Panc1 (cell line): ENCODE measurements at regions not wholly inside any gene's neighbourhood (a gene's known extent, or its start where the extent isn't known, plus 50 kb on each side); places are given as distances from the start of the nearest gene placed in this dataset.

ENCODE experiments used
- ATAC-seq: fragments of 200-7000 bp; cut with Tn5 transposase; 2 replicates; pipeline ENCODE4 v1.9.1; 2020; ENCODE audit warnings: mild to moderate bottlenecking, moderate library complexity
- BruUV-seq: library from RNA; stranded (reverse); fragments of 400-500 nt; replicated peaks from 2 replicates; lab custom pipeline; 2021; lab: Mats Ljungman, UMichigan
- CTCF ChIA-PET: fragments of 300-600 bp; sonication (Branson Sonifier 250); formaldehyde crosslinking; loops from one replicate; lab custom pipeline; 2022; ENCODE audit warnings: antibody characterized with exemption; lab: Charles Lee
- POLR2A ChIA-PET: fragments of 300-600 bp; sonication (Branson Sonifier 250); formaldehyde crosslinking; loops from one replicate; lab custom pipeline; 2022; ENCODE audit warnings: antibody characterized with exemption; lab: Charles Lee
- DNase-seq: peaks from one replicate; pipeline ENCODE4 v3.0.0-alpha.2; 2010; ENCODE audit warnings: low read depth, low spot score
- H3K27ac ChIP-seq: 2 replicates; pipeline ENCODE4 v1.5.1; 2011; ENCODE audit warnings: mild to moderate bottlenecking, low read length, inconsistent platforms
- H3K27me3 ChIP-seq: fragments of 200-500 bp; sonication (Bioruptor generic); 2 replicates; pipeline ENCODE4 v1.6.0; 2014; ENCODE audit warnings: low read length, inconsistent platforms; ENCODE audit not compliant: control insufficient read depth, insufficient read depth
- H3K36me3 ChIP-seq: fragments of 200-500 bp; sonication (Bioruptor generic); 2 replicates; pipeline ENCODE4 v1.5.1; 2014; ENCODE audit warnings: inconsistent platforms, mild to moderate bottlenecking, low read length, moderate library complexity; ENCODE audit not compliant: control insufficient read depth, insufficient read depth
- H3K4me1 ChIP-seq: 2 replicates; pipeline ENCODE4 v1.5.1; 2011; ENCODE audit warnings: inconsistent platforms, mild to moderate bottlenecking, low read length, moderate library complexity; ENCODE audit not compliant: control insufficient read depth, insufficient read depth
- H3K4me3 ChIP-seq, 2 experiments: 2 replicates each; pipeline ENCODE4 v1.5.1; 2011 to 2012; ENCODE audit warnings: low read depth in 2 of 2, low read length in 2 of 2, mild to moderate bottlenecking in 2 of 2, inconsistent platforms in 1 of 2, moderate library complexity in 1 of 2
- H3K9me3 ChIP-seq: fragments of 200-500 bp; sonication (Bioruptor generic); 2 replicates; pipeline ENCODE4 v1.5.1; 2014; ENCODE audit warnings: low read depth, mild to moderate bottlenecking, inconsistent platforms, low read length, moderate library complexity; ENCODE audit not compliant: control insufficient read depth, insufficient read depth
- CTCF ChIP-seq: fragments of 450-650 bp; IDR thresholded peaks from 2 replicates; pipeline ENCODE4 v1.5.1; 2017; ENCODE audit warnings: mild to moderate bottlenecking
- POLR2AphosphoS5 ChIP-seq: IDR thresholded peaks from 2 replicates; pipeline ENCODE4 v1.6.1; 2012; ENCODE audit warnings: mild to moderate bottlenecking, low read depth, low read length, moderate library complexity
- REST ChIP-seq, 2 experiments: IDR thresholded peaks; 2 replicates each; pipeline ENCODE4 v1.6.1; 2011 to 2012; ENCODE audit warnings: low read depth in 2 of 2, control low read depth in 1 of 2, low read length in 1 of 2, mild to moderate bottlenecking in 1 of 2, moderate library complexity in 1 of 2; ENCODE audit not compliant: insufficient read depth in 1 of 2
- SIN3A ChIP-seq: IDR thresholded peaks from 2 replicates; pipeline ENCODE4 v1.6.1; 2012; ENCODE audit warnings: low read depth, mild to moderate bottlenecking, low read length, moderate library complexity, borderline replicate concordance; ENCODE audit not compliant: insufficient read depth
- TCF7L2 ChIP-seq: IDR thresholded peaks from 2 replicates; pipeline ENCODE4 v1.6.1; 2011; ENCODE audit warnings: mild to moderate bottlenecking, low read depth, low read length, inconsistent platforms
- in situ Hi-C: cut with HindIII; loops from 2 replicates; pipeline ENCODE4 v1.10.0; 2016; ENCODE audit warnings: low sequenced_read_pairs, low pct_unique_long_range_greater_than_20kb
- intact Hi-C: fragments of 100-400 bp; cut with micrococcal nuclease; formaldehyde crosslinking; loops from one replicate; pipeline ENCODE4 v1.10.0; 2022; ENCODE audit not compliant: unreplicated experiment

GRCh38 chr10:100670828-100671479 lies 74.4 kb upstream of the PAX2 start:
- TF ChIP-seq POLR2AphosphoS5 = no peak
- peak; percentile 100 for TF ChIP-seq CTCF
- ChIA-PET CTCF (interaction anchor here (0.6 to 0.8 kb wide), 3 partner anchors 29 to 218 kb away, joined by 5 to 11 read pairs (median 6); no protein-coding TSS in a partner anchor), POLR2A (interaction anchor here (0.6 kb wide), 1 partner anchor 130 kb away, joined by 3 read pairs; no protein-coding TSS in a partner anchor)
- H3K36me3 ChIP-seq = no peaks in the 10 kb centered on the region
- peaks cover 3% of the 10 kb centered on the region; the same call in 1 of the 2 replicates for H3K4me1 ChIP-seq
- H3K9me3 ChIP-seq = no peaks in the 10 kb centered on the region
- in situ Hi-C loops = no loop called here
- BruUV-seq = no TSS peak
- peaks cover 23% of the 10 kb centered on the region for H3K27me3 ChIP-seq
- ATAC-seq = peak; percentile 92
- no peak overlapping the region for H3K27ac ChIP-seq
- DNase-seq = no peak
- intact Hi-C loops = loop anchor here (5.0 to 10.0 kb wide), 2 partner anchors 71 to 204 kb away; no protein-coding TSS in a partner anchor
- H3K4me3 ChIP-seq = peak overlapping the region; percentile 29 to 37

- no peak for DNase-seq
- Histone ChIP-seq H3K4me3 (no peak overlapping the region), H3K36me3 (no peaks in the 10 kb centered on the region), H3K27me3 (peaks cover 26% of the 10 kb centered on the region), H3K4me1 (peaks cover 3% of the 10 kb centered on the region; the same call in 1 of the 2 replicates), H3K9me3 (no peaks in the 10 kb centered on the region), H3K27ac (no peak overlapping the region)
- intact Hi-C loops (loop anchor here (5.0 to 10.0 kb wide), 2 partner anchors 70 to 203 kb away; no protein-coding TSS in a partner anchor), in situ Hi-C loops (no loop called here)
- CTCF ChIA-PET = no interaction called here
- TF ChIP-seq REST (IDR thresholded peaks at IDR 0.05; ENCODE audit: insufficient read depth in 1 of 2, low read depth in 2 of 2, low read length in 1 of 2) (no peak), TCF7L2 (no peak), POLR2AphosphoS5 (no peak), SIN3A (no peak), CTCF (no peak)
- ATAC-seq = no peak
- POLR2A ChIA-PET = no interaction called here
- no TSS peak for BruUV-seq
Observed at GRCh38 chr10:100672199-100672598, 73.2 kb upstream of the PAX2 start.
